Thyroid gland (tissue), 4 donors: ENCODE measurements at regions not wholly inside any gene's neighbourhood (a gene's known extent, or its start where the extent isn't known, plus 50 kb on each side); places are given as distances from the start of the nearest gene placed in this dataset.
A peak's percentile ranks its signal among the peaks of the same experiment; 100 is the strongest.

ENCODE experiments used
- DNase-seq, 2 donors: peaks; one replicate each; pipeline ENCODE4 v3.0.0-alpha.2; 2019
- H3K27ac ChIP-seq, 3 donors: fragments of 200-600 bp; sonication (generic); 1 replicate in 2 of 3; 2 replicates in 1 of 3; pipeline ENCODE4 v1.5.1; 2016 to 2019; ENCODE audit warnings: mild to moderate bottlenecking in 1 of 3, moderate library complexity in 1 of 3
- H3K27me3 ChIP-seq: fragments of 200-600 bp; sonication (generic); one replicate; pipeline ENCODE4 v1.5.1; 2019
- H3K36me3 ChIP-seq, 2 donors: fragments of 200-600 bp; sonication (generic); one replicate each; pipeline ENCODE4 v1.5.1; 2016 to 2019
- H3K4me1 ChIP-seq, 2 donors: fragments of 200-600 bp; sonication (generic); one replicate each; pipeline ENCODE4 v1.5.1; 2017 to 2019
- H3K4me3 ChIP-seq, 3 donors: fragments of 200-600 bp; sonication (generic); replicated peaks in 1 of 3; 1 replicate in 2 of 3; 2 replicates in 1 of 3; pipeline ENCODE4 v1.5.1; 2016; ENCODE audit warnings: mild to moderate bottlenecking in 1 of 3
- H3K9me3 ChIP-seq: fragments of 200-600 bp; sonication (generic); one replicate; pipeline ENCODE4 v1.5.1; 2017
- POLR2A ChIP-seq, 2 donors: fragments of 450-650 bp; IDR thresholded peaks; one replicate each; pipeline ENCODE4 v1.6.1; 2017; ENCODE audit warnings: antibody characterized with exemption in 2 of 2, mild to moderate bottlenecking in 2 of 2, moderate library complexity in 1 of 2
- WGBS, 2 donors: methylation state at CpG; one replicate each; pipeline ENCODE4 v1.1.5; 2017; 5-methylcytosine and 5-hydroxymethylcytosine counted together
- intact Hi-C: fragments of 100-400 bp; cut with DNase I; formaldehyde crosslinking; loops from one replicate; pipeline ENCODE4 v1.15.1; 2023
- TF ChIP-seq, protein P1 (sequence below), 6 experiments: fragments of 200-600 bp in 3 of 6; fragments of 450-650 bp in 3 of 6; sonication (generic) in 3 of 6; IDR thresholded peaks; one replicate each; pipeline ENCODE4 v1.5.1; 2016 to 2019; ENCODE audit warnings: antibody characterized with exemption in 6 of 6, mild to moderate bottlenecking in 2 of 6, inconsistent platforms in 1 of 6, moderate library complexity in 1 of 6

DNA sequence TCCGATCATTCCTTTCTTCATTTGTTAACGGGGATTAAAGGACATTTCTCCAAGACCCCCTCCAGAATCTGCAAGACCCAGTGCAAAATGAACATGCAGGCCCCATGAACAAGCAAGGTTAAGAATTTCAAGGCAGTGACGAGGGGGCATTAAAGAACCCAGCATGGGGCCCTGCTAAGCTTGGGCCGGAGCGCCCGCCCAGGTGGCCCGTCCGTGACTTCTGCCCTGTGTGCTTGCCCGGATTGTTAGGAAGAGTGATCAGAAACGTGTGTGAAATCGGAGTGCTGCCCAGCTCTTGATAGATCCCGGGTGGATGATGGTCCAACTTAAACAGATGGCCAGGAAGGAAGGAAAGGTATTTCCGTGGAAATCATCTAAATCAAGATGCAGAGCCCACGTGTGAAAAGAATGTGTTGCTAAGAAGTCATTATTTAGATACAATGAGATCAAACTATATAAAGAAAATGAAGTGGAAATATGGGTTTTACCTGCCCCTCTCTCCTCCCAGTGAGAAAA is 213.6 kb downstream of the KLF6 start:
- no peak for TF ChIP-seq POLR2A (IDR thresholded peaks at IDR 0.05)
- TF ChIP-seq, protein P1, sequence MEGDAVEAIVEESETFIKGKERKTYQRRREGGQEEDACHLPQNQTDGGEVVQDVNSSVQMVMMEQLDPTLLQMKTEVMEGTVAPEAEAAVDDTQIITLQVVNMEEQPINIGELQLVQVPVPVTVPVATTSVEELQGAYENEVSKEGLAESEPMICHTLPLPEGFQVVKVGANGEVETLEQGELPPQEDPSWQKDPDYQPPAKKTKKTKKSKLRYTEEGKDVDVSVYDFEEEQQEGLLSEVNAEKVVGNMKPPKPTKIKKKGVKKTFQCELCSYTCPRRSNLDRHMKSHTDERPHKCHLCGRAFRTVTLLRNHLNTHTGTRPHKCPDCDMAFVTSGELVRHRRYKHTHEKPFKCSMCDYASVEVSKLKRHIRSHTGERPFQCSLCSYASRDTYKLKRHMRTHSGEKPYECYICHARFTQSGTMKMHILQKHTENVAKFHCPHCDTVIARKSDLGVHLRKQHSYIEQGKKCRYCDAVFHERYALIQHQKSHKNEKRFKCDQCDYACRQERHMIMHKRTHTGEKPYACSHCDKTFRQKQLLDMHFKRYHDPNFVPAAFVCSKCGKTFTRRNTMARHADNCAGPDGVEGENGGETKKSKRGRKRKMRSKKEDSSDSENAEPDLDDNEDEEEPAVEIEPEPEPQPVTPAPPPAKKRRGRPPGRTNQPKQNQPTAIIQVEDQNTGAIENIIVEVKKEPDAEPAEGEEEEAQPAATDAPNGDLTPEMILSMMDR (IDR thresholded peaks at IDR 0.05) = no peak

DNA sequence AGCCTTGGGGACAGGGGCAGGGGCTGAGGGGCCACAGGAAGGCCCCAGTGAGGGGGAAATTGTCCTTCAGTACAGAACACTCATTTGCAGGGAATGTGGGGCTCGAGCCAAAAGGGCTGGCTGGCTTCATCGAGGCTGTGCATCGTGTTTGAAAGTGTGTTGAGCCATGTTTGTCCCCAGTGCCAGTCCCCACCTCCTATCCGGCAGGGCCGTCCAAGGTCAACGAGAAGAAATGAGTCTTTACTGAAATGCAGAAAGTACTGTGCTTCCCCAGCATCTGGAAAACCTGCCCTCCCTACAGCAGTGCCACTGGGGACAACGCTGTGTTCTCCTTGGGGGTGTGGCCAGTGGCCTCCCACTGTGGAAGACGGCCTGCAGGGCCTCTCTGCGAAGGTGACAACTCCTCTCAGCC is 214.1 kb downstream of the KLF6 start:
- intact Hi-C loops = no loop called here
- DNase-seq = peak; percentile 8 to 15
- WGBS, 2 donors = 51 to 66% methylated on average over 7 to 8 of the region's 9 CpGs
- Histone ChIP-seq H3K4me1 (peaks cover 0 to 8% of the 10 kb centered on the region in 2 donors), H3K27me3 (no peaks in the 10 kb centered on the region), H3K36me3 (no peaks in the 10 kb centered on the region), H3K9me3 (no peaks in the 10 kb centered on the region), H3K27ac (no peak overlapping the region), H3K4me3 (no peak overlapping the region)
- no peak for TF ChIP-seq POLR2A (IDR thresholded peaks at IDR 0.05)
- TF ChIP-seq, protein P1 (IDR thresholded peaks at IDR 0.05) = no peak

More for the DNA sequence above, 213.6 kb downstream of the KLF6 start:
- H3K27ac ChIP-seq = no peak overlapping the region
- peaks cover 0 to 8% of the 10 kb centered on the region in 2 donors for H3K4me1 ChIP-seq
- H3K36me3 ChIP-seq = no peaks in the 10 kb centered on the region
- 88 to 96% methylated on average over 14 of the region's 14 CpGs for WGBS, 2 donors
- no peak overlapping the region for H3K4me3 ChIP-seq
- DNase-seq = no peak
- no peaks in the 10 kb centered on the region for H3K27me3 ChIP-seq
- intact Hi-C loops = no loop called here
- no peaks in the 10 kb centered on the region for H3K9me3 ChIP-seq

DNA sequence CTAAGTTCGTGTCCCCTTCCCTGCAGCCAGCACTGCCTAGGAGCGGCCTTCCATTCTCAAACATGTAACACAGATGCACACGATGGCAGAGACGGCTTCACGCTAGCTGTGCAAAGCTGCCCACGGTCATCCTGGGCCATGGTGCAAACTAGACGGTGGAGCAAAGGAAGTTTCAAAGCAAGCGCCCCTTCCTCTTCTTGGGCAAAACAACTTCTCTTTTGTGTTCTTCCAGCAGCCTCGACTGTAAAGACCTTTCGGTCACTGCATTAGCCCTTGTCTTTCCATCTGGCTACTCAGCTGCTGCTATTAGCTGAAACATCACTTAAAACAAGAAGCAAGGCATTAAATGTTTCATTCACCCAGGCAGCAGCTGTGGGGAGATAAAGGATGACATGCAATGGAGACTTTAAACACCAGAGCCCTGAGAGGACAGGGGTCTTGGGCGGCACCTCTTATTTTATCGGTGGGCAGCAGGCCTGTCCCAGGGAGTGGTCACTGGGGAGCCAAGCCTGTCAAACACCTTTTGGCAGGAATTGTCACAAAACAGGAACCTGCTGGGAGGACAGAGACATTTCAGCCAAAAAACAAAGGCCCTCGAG is 214.8 kb downstream of the KLF6 start:
- H3K4me1 ChIP-seq = peaks cover 0 to 8% of the 10 kb centered on the region in 2 donors
- DNase-seq = no peak
- no peaks in the 10 kb centered on the region for H3K9me3 ChIP-seq
- intact Hi-C loops = no loop called here
- 80 to 83% methylated on average over 13 of the region's 13 CpGs for WGBS, 2 donors
- H3K36me3 ChIP-seq = no peaks in the 10 kb centered on the region
- H3K27me3 ChIP-seq = no peaks in the 10 kb centered on the region
- TF ChIP-seq, protein P1 (IDR thresholded peaks at IDR 0.05) = no peak
- no peak for TF ChIP-seq POLR2A (IDR thresholded peaks at IDR 0.05)
- H3K4me3 ChIP-seq = no peak overlapping the region
- no peak overlapping the region for H3K27ac ChIP-seq

DNA sequence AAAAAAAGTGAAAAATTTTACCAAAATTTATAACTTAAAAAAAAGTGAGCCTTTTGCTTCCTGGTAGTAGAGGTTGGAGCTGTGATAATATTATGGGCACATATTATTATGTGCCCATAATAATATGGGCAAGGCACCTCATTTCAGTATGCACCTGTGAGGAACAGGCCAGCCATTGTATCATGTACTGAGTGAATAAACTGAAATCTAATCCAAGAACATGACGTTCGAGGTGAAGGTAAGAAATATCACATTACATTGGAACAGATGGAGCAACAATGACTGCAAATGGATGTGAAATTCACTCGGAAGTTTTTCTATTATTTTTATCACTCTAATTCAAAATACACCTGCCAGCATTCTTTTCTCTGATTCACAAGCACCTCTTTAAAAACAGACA is 216.0 kb downstream of the KLF6 start:
- Histone ChIP-seq H3K4me1 (no peaks in the 10 kb centered on the region), H3K27ac (no peak overlapping the region), H3K4me3 (no peak overlapping the region), H3K27me3 (no peaks in the 10 kb centered on the region), H3K9me3 (no peaks in the 10 kb centered on the region), H3K36me3 (no peaks in the 10 kb centered on the region)
- intact Hi-C loops = no loop called here
- no peak for DNase-seq
- TF ChIP-seq POLR2A (IDR thresholded peaks at IDR 0.05) = no peak
- TF ChIP-seq, protein P1 (IDR thresholded peaks at IDR 0.05) = no peak
- 80 to 83% methylated on average over 3 of the region's 3 CpGs for WGBS, 2 donors

DNA sequence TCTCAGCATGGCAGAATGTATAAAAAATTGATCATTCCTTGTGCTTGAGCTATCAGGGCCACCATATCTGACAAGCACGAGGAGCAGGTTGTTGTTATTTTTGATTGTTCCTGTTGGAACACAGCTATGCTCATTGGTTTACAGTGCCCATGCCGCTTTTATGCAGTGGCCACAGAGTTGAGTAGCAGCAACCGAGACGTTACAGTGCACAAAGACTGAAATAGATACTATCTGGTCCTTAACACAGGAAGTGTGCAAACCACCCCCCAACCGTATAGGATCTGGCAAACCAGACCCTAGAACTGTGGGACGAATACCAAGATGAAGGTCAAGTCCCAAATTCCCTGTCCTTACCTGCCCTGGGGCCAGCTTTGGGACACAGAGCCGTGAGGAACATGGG is 216.6 kb downstream of the KLF6 start:
- Histone ChIP-seq H3K4me1 (no peaks in the 10 kb centered on the region), H3K27ac (no peak overlapping the region), H3K9me3 (no peaks in the 10 kb centered on the region), H3K4me3 (no peak overlapping the region), H3K36me3 (no peaks in the 10 kb centered on the region), H3K27me3 (no peaks in the 10 kb centered on the region)
- intact Hi-C loops = no loop called here
- TF ChIP-seq, protein P1 (IDR thresholded peaks at IDR 0.05) = no peak
- TF ChIP-seq POLR2A (IDR thresholded peaks at IDR 0.05) = no peak
- DNase-seq = no peak
- whole genome bisulfite sequencing, 2 donors = 81 to 89% methylated on average over 7 of the region's 7 CpGs
